SHP77 (cell line): ENCODE measurements at regions not wholly inside any gene's neighbourhood (a gene's known extent, or its start where the extent isn't known, plus 50 kb on each side); places are given as distances from the start of the nearest gene placed in this dataset.

Experiments
- DNase-seq, 2 experiments: peaks; one replicate each; lab custom pipeline; 2025; lab: John Stamatoyannopoulos, UW

- no peak for DNase-seq
These were observed 52.6 kb upstream of the RUFY1 start for GRCh38 chr5:179497636-179498340.

- DNase-seq, result peak; percentile 25 to 31
These were observed 54.4 kb upstream of the RUFY1 start for GRCh38 chr5:179495906-179496455.

GRCh38 chr5:179494774-179495526, 55.4 kb upstream of the RUFY1 start:
- DNase-seq, result no peak

GRCh38 chr5:179488975-179489374, 61.4 kb upstream of the RUFY1 start:
- DNase-seq, result no peak

- DNase-seq, result no peak
These were observed 61.9 kb upstream of the RUFY1 start for GRCh38 chr5:179488491-179488890.

GRCh38 chr5:179487145-179487544, 63.2 kb upstream of the RUFY1 start:
- DNase-seq, result no peak

GRCh38 chr5:179486596-179487051, 63.7 kb upstream of the RUFY1 start:
- DNase-seq, result peak; percentile 15 to 40

- DNase-seq, result no peak
These were observed 64.3 kb upstream of the RUFY1 start for GRCh38 chr5:179485845-179486575.

GRCh38 chr5:179484761-179485160, 65.6 kb upstream of the RUFY1 start:
- DNase-seq, result no peak

GRCh38 chr5:179484201-179484600, 66.2 kb upstream of the RUFY1 start:
- no peak for DNase-seq

- DNase-seq, result no peak
These were observed 71.7 kb upstream of the RUFY1 start for GRCh38 chr5:179478624-179479023.

GRCh38 chr5:179475208-179475751, 75.1 kb upstream of the RUFY1 start:
- no peak for DNase-seq

- no peak for DNase-seq
These were observed 77.7 kb upstream of the RUFY1 start for GRCh38 chr5:179472641-179473040.

GRCh38 chr5:179472174-179472573, 78.2 kb upstream of the RUFY1 start:
- no peak for DNase-seq

GRCh38 chr5:179470201-179470600, 80.2 kb upstream of the RUFY1 start:
- DNase-seq, result no peak

- DNase-seq, result no peak
These were observed 81.7 kb upstream of the RUFY1 start for GRCh38 chr5:179468696-179469095.

- DNase-seq, result no peak
These were observed 82.9 kb upstream of the RUFY1 start for GRCh38 chr5:179467441-179467840.

GRCh38 chr5:179464631-179465030, 85.7 kb upstream of the RUFY1 start:
- DNase-seq, result no peak

GRCh38 chr5:179462040-179462439, 88.3 kb upstream of the RUFY1 start:
- DNase-seq, result no peak

- DNase-seq, result no peak
These were observed 88.8 kb upstream of the RUFY1 start for GRCh38 chr5:179461576-179461975.

GRCh38 chr5:179459771-179460170, 90.6 kb upstream of the RUFY1 start:
- no peak for DNase-seq

- no peak for DNase-seq
These were observed 92.7 kb upstream of the RUFY1 start for GRCh38 chr5:179457612-179458011.
